Stimulated activated naive B cell treated with anti-CD40 and anti-IgM and Interleukin-4, amounts not matched to agents 10 μg/mL and 1 μg/mL and 100 μg/mL, for 72 hours (primary cell): ENCODE measurements at regions not wholly inside any gene's neighbourhood (a gene's known extent, or its start where the extent isn't known, plus 50 kb on each side); places are given as distances from the start of the nearest gene placed in this dataset.

ENCODE experiments used
- ATAC-seq, 2 donors: fragments of 150-1000 bp; cut with Tn5 transposase; replicated peaks; 2 replicates each; pipeline ENCODE4 v1.10.0; 2021; ENCODE audit warnings: moderate library complexity in 1 of 2
- DNase-seq: peaks from one replicate; pipeline ENCODE4 v3.0.0; 2021
- H3K27ac Mint-ChIP-seq: one replicate; pipeline ENCODE4 v1.8.0; 2022; ENCODE audit warnings: mild to moderate bottlenecking, mixed read lengths
- H3K27me3 Mint-ChIP-seq, 2 donors: one replicate each; pipeline ENCODE4 v1.8.0; 2022; ENCODE audit warnings: mixed read lengths in 2 of 2
- H3K36me3 Mint-ChIP-seq, 2 donors: one replicate each; pipeline ENCODE4 v1.8.0; 2022; ENCODE audit warnings: mixed read lengths in 2 of 2, mild to moderate bottlenecking in 1 of 2
- H3K4me1 Mint-ChIP-seq, 2 donors: one replicate each; pipeline ENCODE4 v1.8.0; 2022; ENCODE audit warnings: mixed read lengths in 2 of 2, mild to moderate bottlenecking in 1 of 2
- H3K4me3 Mint-ChIP-seq, 2 donors: one replicate each; pipeline ENCODE4 v1.8.0; 2022; ENCODE audit warnings: mild to moderate bottlenecking in 2 of 2, mixed read lengths in 2 of 2, moderate library complexity in 1 of 2
- H3K9me3 Mint-ChIP-seq, 2 donors: one replicate each; pipeline ENCODE4 v1.8.0; 2022; ENCODE audit warnings: mixed read lengths in 2 of 2, mild to moderate bottlenecking in 1 of 2

GRCh38 chr11:28703371-28703770, 595.2 kb downstream of the METTL15 start:
- Mint-ChIP-seq H3K27ac (no peak overlapping the region), H3K4me1 (no peaks in the 10 kb centered on the region), H3K36me3 (no peaks in the 10 kb centered on the region), H3K4me3 (no peak overlapping the region), H3K27me3 (no peaks in the 10 kb centered on the region), H3K9me3 (peaks cover 0 to 2% of the 10 kb centered on the region in 2 donors)
- no peak for DNase-seq
- ATAC-seq, result no peak

GRCh38 chr11:28702871-28703270, 594.7 kb downstream of the METTL15 start:
- ATAC-seq, result no peak

GRCh38 chr11:28702450-28702790, 594.2 kb downstream of the METTL15 start:
- H3K4me1 Mint-ChIP-seq, result no peaks in the 10 kb centered on the region
- no peaks in the 10 kb centered on the region for H3K36me3 Mint-ChIP-seq
- H3K27me3 Mint-ChIP-seq, result no peaks in the 10 kb centered on the region
- no peak for ATAC-seq
- no peak for DNase-seq
- H3K4me3 Mint-ChIP-seq, result no peak overlapping the region
- H3K27ac Mint-ChIP-seq, result no peak overlapping the region
- peaks cover 0 to 3% of the 10 kb centered on the region in 2 donors for H3K9me3 Mint-ChIP-seq

More at GRCh38 chr11:28702871-28703270, 594.7 kb downstream of the METTL15 start:
- Mint-ChIP-seq H3K4me1 (no peaks in the 10 kb centered on the region), H3K9me3 (peaks cover 0 to 3% of the 10 kb centered on the region in 2 donors), H3K27me3 (no peaks in the 10 kb centered on the region), H3K36me3 (no peaks in the 10 kb centered on the region), H3K27ac (no peak overlapping the region), H3K4me3 (no peak overlapping the region)
- DNase-seq, result no peak

- Mint-ChIP-seq H3K4me3 (no peak overlapping the region), H3K4me1 (no peaks in the 10 kb centered on the region), H3K27me3 (no peaks in the 10 kb centered on the region), H3K36me3 (no peaks in the 10 kb centered on the region), H3K9me3 (peaks cover 0 to 3% of the 10 kb centered on the region in 2 donors), H3K27ac (no peak overlapping the region)
- DNase-seq (no peak), ATAC-seq (no peak)
Observed at GRCh38 chr11:28701760-28702449, 593.7 kb downstream of the METTL15 start.

GRCh38 chr11:28699701-28700100, 591.5 kb downstream of the METTL15 start:
- ATAC-seq (no peak), DNase-seq (no peak)
- Mint-ChIP-seq H3K36me3 (no peaks in the 10 kb centered on the region), H3K27me3 (no peaks in the 10 kb centered on the region), H3K27ac (no peak overlapping the region), H3K4me3 (no peak overlapping the region), H3K4me1 (no peaks in the 10 kb centered on the region), H3K9me3 (peaks cover 2 to 3% of the 10 kb centered on the region in 2 donors)

- ATAC-seq (no peak), DNase-seq (no peak)
- H3K36me3 Mint-ChIP-seq, result no peaks in the 10 kb centered on the region
- no peaks in the 10 kb centered on the region for H3K4me1 Mint-ChIP-seq
- peaks cover 2 to 3% of the 10 kb centered on the region in 2 donors for H3K9me3 Mint-ChIP-seq
- H3K4me3 Mint-ChIP-seq, result no peak overlapping the region
- H3K27me3 Mint-ChIP-seq, result no peaks in the 10 kb centered on the region
- H3K27ac Mint-ChIP-seq, result no peak overlapping the region
Observed at GRCh38 chr11:28697920-28698827, 590.0 kb downstream of the METTL15 start.

- Mint-ChIP-seq H3K27me3 (no peaks in the 10 kb centered on the region), H3K4me1 (no peaks in the 10 kb centered on the region), H3K27ac (no peak overlapping the region), H3K9me3 (peaks cover 2 to 3% of the 10 kb centered on the region in 2 donors), H3K4me3 (no peak overlapping the region), H3K36me3 (no peaks in the 10 kb centered on the region)
- ATAC-seq (no peak), DNase-seq (no peak)
Observed at GRCh38 chr11:28696591-28696990, 588.4 kb downstream of the METTL15 start.

- Mint-ChIP-seq H3K4me1 (no peaks in the 10 kb centered on the region), H3K4me3 (no peak overlapping the region), H3K27ac (no peak overlapping the region), H3K9me3 (no peaks in the 10 kb centered on the region), H3K36me3 (no peaks in the 10 kb centered on the region), H3K27me3 (no peaks in the 10 kb centered on the region)
- DNase-seq (no peak), ATAC-seq (no peak)
Observed at GRCh38 chr11:28690746-28691145, 582.6 kb downstream of the METTL15 start.

- no peak overlapping the region for H3K27ac Mint-ChIP-seq
- no peaks in the 10 kb centered on the region for H3K9me3 Mint-ChIP-seq
- ATAC-seq (no peak), DNase-seq (no peak)
- no peaks in the 10 kb centered on the region for H3K27me3 Mint-ChIP-seq
- H3K4me1 Mint-ChIP-seq, result no peaks in the 10 kb centered on the region
- H3K36me3 Mint-ChIP-seq, result no peaks in the 10 kb centered on the region
- no peak overlapping the region for H3K4me3 Mint-ChIP-seq
Observed at GRCh38 chr11:28684011-28684586, 575.9 kb downstream of the METTL15 start.

GRCh38 chr11:28679795-28680468, 571.7 kb downstream of the METTL15 start:
- Mint-ChIP-seq H3K9me3 (no peaks in the 10 kb centered on the region), H3K4me3 (no peak overlapping the region), H3K27ac (no peak overlapping the region), H3K36me3 (no peaks in the 10 kb centered on the region), H3K27me3 (no peaks in the 10 kb centered on the region), H3K4me1 (no peaks in the 10 kb centered on the region)
- DNase-seq, result no peak
- no peak for ATAC-seq

GRCh38 chr11:28677721-28678120, 569.5 kb downstream of the METTL15 start:
- DNase-seq (no peak), ATAC-seq (no peak)
- Mint-ChIP-seq H3K36me3 (no peaks in the 10 kb centered on the region), H3K4me3 (no peak overlapping the region), H3K27me3 (no peaks in the 10 kb centered on the region), H3K4me1 (no peaks in the 10 kb centered on the region), H3K27ac (no peak overlapping the region), H3K9me3 (no peaks in the 10 kb centered on the region)

- no peak overlapping the region for H3K27ac Mint-ChIP-seq
- H3K4me1 Mint-ChIP-seq, result no peaks in the 10 kb centered on the region
- H3K9me3 Mint-ChIP-seq, result no peaks in the 10 kb centered on the region
- H3K27me3 Mint-ChIP-seq, result no peaks in the 10 kb centered on the region
- no peak for DNase-seq
- H3K36me3 Mint-ChIP-seq, result no peaks in the 10 kb centered on the region
- H3K4me3 Mint-ChIP-seq, result no peak overlapping the region
- no peak for ATAC-seq
Observed at GRCh38 chr11:28675183-28675582, 567.0 kb downstream of the METTL15 start.

GRCh38 chr11:28674433-28675103, 566.4 kb downstream of the METTL15 start:
- ATAC-seq (no peak), DNase-seq (no peak)
- no peaks in the 10 kb centered on the region for H3K4me1 Mint-ChIP-seq
- no peaks in the 10 kb centered on the region for H3K27me3 Mint-ChIP-seq
- no peak overlapping the region for H3K27ac Mint-ChIP-seq
- no peak overlapping the region for H3K4me3 Mint-ChIP-seq
- no peaks in the 10 kb centered on the region for H3K36me3 Mint-ChIP-seq
- H3K9me3 Mint-ChIP-seq, result no peaks in the 10 kb centered on the region
